ENCODE measurements at regions not wholly inside any gene's neighbourhood (a gene's known extent, or its start where the extent isn't known, plus 50 kb on each side); places are given as distances from the start of the nearest gene placed in this dataset.

- TF ChIP-seq, protein P1, sequence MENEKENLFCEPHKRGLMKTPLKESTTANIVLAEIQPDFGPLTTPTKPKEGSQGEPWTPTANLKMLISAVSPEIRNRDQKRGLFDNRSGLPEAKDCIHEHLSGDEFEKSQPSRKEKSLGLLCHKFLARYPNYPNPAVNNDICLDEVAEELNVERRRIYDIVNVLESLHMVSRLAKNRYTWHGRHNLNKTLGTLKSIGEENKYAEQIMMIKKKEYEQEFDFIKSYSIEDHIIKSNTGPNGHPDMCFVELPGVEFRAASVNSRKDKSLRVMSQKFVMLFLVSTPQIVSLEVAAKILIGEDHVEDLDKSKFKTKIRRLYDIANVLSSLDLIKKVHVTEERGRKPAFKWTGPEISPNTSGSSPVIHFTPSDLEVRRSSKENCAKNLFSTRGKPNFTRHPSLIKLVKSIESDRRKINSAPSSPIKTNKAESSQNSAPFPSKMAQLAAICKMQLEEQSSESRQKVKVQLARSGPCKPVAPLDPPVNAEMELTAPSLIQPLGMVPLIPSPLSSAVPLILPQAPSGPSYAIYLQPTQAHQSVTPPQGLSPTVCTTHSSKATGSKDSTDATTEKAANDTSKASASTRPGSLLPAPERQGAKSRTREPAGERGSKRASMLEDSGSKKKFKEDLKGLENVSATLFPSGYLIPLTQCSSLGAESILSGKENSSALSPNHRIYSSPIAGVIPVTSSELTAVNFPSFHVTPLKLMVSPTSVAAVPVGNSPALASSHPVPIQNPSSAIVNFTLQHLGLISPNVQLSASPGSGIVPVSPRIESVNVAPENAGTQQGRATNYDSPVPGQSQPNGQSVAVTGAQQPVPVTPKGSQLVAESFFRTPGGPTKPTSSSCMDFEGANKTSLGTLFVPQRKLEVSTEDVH (IDR thresholded peaks at IDR 0.05; ENCODE audit: low read depth, partially characterized antibody) = no peak
- TF ChIP-seq JUNB (IDR thresholded peaks at IDR 0.05) (no peak), SUPT20H (IDR thresholded peaks at IDR 0.05; ENCODE audit: borderline replicate concordance, control insufficient read depth, low read depth, low read length) (no peak)
Observed at GRCh38 chr9:89738137-89738932, 133.5 kb downstream of the GADD45G start (continued).

DNA sequence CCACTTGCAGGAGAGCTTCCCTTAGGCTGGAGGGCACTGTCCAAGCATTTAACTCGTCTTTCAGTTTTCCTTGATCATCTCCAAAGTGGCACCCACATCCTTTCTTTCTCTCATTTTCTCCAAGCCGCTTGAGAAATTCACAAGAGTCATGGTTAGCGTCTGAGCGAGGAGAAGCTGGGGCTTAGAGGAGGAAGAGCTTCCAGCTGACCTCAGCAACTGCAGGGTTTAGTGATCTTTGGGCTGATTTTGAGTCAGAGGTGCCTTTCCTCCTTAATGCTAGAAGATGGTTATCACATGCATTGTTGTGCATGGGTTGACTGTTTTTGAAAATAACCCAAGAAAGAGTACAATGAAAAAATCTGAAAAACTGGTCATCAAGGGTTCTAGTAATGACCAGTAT, 134.7 kb downstream of the GADD45G start:
- no peak for FAIRE-seq
- in situ Hi-C loops (cut with MboI) (no loop called here), intact Hi-C loops (cut with micrococcal nuclease; ENCODE audit: unreplicated experiment) (no loop called here)
- H4K20me1 ChIP-seq (ENCODE audit: control insufficient read depth, insufficient read depth) = no peaks in the 10 kb centered on the region
- TF ChIP-seq MTA2 (IDR thresholded peaks at IDR 0.05; ENCODE audit: low read depth) (no peak), CREM (IDR thresholded peaks at IDR 0.05; ENCODE audit: low read depth) (peak; percentile 20; the same call in 1 of the 2 replicates), RUNX3 (IDR thresholded peaks at IDR 0.05; ENCODE audit: low read length) (peak; percentile 55), EED (IDR thresholded peaks at IDR 0.05; ENCODE audit: low read depth) (peak; percentile 69), JUNB (IDR thresholded peaks at IDR 0.05) (peak; percentile 65), PAX8 (IDR thresholded peaks at IDR 0.05) (no peak)
- no peak overlapping the region for H3K27ac ChIP-seq (ENCODE audit: control insufficient read depth, insufficient read depth)
- H3K27me3 ChIP-seq (replicated peaks in 1 of 2; ENCODE audit: control insufficient read depth in 2 of 2, insufficient read depth in 2 of 2, low read length in 1 of 2) = no peaks in the 10 kb centered on the region; a peak in 1 of 4 replicates
- H3K4me1 ChIP-seq (ENCODE audit: control insufficient read depth, insufficient read depth, low read length) = peaks cover 37% of the 10 kb centered on the region
- H3K4me3 ChIP-seq = no peak overlapping the region
- H3K36me3 ChIP-seq (ENCODE audit: control insufficient read depth in 2 of 2, insufficient read depth in 2 of 2, low read length in 1 of 2) = no peaks in the 10 kb centered on the region
- RAD21 ChIA-PET (ENCODE audit: unreplicated experiment) = interaction anchor here (0.5 to 1.3 kb wide), 3 partner anchors 38 to 367 kb away, joined by 3 to 4 read pairs (median 3); no protein-coding TSS in a partner anchor
- no peak overlapping the region; the same call in 1 of the 2 replicates for H3K4me2 ChIP-seq (ENCODE audit: control insufficient read depth, insufficient read depth)
- WGBS (ENCODE audit: insufficient coverage, insufficient replicate concordance, low lambda C conversion rate, missing lambda C conversion rate) = 13% methylated on average over 4 of the region's 4 CpGs
- H3K79me2 ChIP-seq (ENCODE audit: control insufficient read depth, insufficient read depth, low read length) = no peaks in the 10 kb centered on the region
- DNase-seq (ENCODE audit: low read depth, low spot score) = no peak
- CTCF ChIA-PET = interaction anchor here (1.6 to 2.3 kb wide), 3 partner anchors 11 to 136 kb away, joined by 4 to 13 read pairs (median 8); no protein-coding TSS in a partner anchor
- SMC1A ChIA-PET (ENCODE audit: uncharacterized antibody, unreplicated experiment) = interaction anchor here (1.2 to 1.5 kb wide), 2 partner anchors 11 to 38 kb away, joined by 3 to 7 read pairs; no protein-coding TSS in a partner anchor
- no peak overlapping the region for H3K9ac ChIP-seq (ENCODE audit: control insufficient read depth, insufficient read depth, low read length)
- no peaks in the 10 kb centered on the region; the same call in 2 of the 3 replicates for H3K9me3 ChIP-seq (replicated peaks; ENCODE audit: control insufficient read depth, insufficient read depth, low read length)
- BruUV-seq (replicated peaks) = no TSS peak
- no peak overlapping the region for H2AFZ ChIP-seq (ENCODE audit: control insufficient read depth, low read depth, low read length)
- no peak for ATAC-seq
- POLR2A ChIA-PET = no interaction called here
